Astrocyte (in vitro differentiated cells and primary cell): ENCODE measurements at regions not wholly inside any gene's neighbourhood (a gene's known extent, or its start where the extent isn't known, plus 50 kb on each side); places are given as distances from the start of the nearest gene placed in this dataset.

Experiments used
- DNase-seq: peaks from one replicate; pipeline ENCODE4 v3.0.0-alpha.2; 2010; ENCODE audit warnings: low read depth
- FAIRE-seq: peaks from 2 replicates; lab custom pipeline; 2011; peaks lifted over from hg19 to GRCh38; lab: Jason Lieb, UNC
- H2AFZ ChIP-seq: 2 replicates; pipeline ENCODE4 v1.6.0; 2012; ENCODE audit warnings: low read depth, low read length, inconsistent platforms
- H3K27ac ChIP-seq: 2 replicates; pipeline ENCODE4 v1.5.1; 2011; ENCODE audit warnings: low read depth, low read length, inconsistent platforms
- H3K27me3 ChIP-seq: 2 replicates; pipeline ENCODE4 v1.6.0; 2011; ENCODE audit warnings: low read length, inconsistent platforms; ENCODE audit not compliant: insufficient read depth
- H3K36me3 ChIP-seq: 2 replicates; pipeline ENCODE4 v1.5.1; 2011; ENCODE audit warnings: low read length, inconsistent platforms; ENCODE audit not compliant: insufficient read depth
- H3K4me1 ChIP-seq: 2 replicates; pipeline ENCODE4 v1.5.1; 2011; ENCODE audit warnings: low read length, inconsistent platforms; ENCODE audit not compliant: insufficient read depth
- H3K4me2 ChIP-seq: 2 replicates; pipeline ENCODE4 v1.6.0; 2012; ENCODE audit warnings: low read length, inconsistent platforms
- H3K4me3 ChIP-seq: 2 replicates; pipeline ENCODE4 v1.5.1; 2011; ENCODE audit warnings: low read depth, mild to moderate bottlenecking, low read length, inconsistent platforms; ENCODE audit not compliant: insufficient read depth
- H3K79me2 ChIP-seq: 2 replicates; pipeline ENCODE4 v1.6.0; 2012; ENCODE audit warnings: mild to moderate bottlenecking, low read length, inconsistent platforms; ENCODE audit not compliant: insufficient read depth
- H3K9ac ChIP-seq: 2 replicates; pipeline ENCODE4 v1.6.0; 2012; ENCODE audit warnings: mild to moderate bottlenecking, low read length, inconsistent platforms
- H3K9me3 ChIP-seq: 2 replicates; pipeline ENCODE4 v1.5.1; 2012; ENCODE audit warnings: low read depth, mild to moderate bottlenecking, low read length, inconsistent platforms; ENCODE audit not compliant: insufficient read depth
- H4K20me1 ChIP-seq: 2 replicates; pipeline ENCODE4 v1.6.0; 2012; ENCODE audit warnings: low read length, inconsistent platforms; ENCODE audit not compliant: insufficient read depth
- H3K27ac Mint-ChIP-seq: one replicate; pipeline ENCODE4 v1.8.0; 2021; ENCODE audit warnings: mild to moderate bottlenecking, mixed read lengths; ENCODE audit not compliant: unreplicated experiment
- H3K27me3 Mint-ChIP-seq: one replicate; pipeline ENCODE4 v1.8.0; 2021; ENCODE audit warnings: low read depth, mixed read lengths; ENCODE audit not compliant: unreplicated experiment
- H3K36me3 Mint-ChIP-seq: one replicate; pipeline ENCODE4 v1.8.0; 2021; ENCODE audit warnings: low read depth, mixed read lengths; ENCODE audit not compliant: unreplicated experiment
- H3K4me1 Mint-ChIP-seq: one replicate; pipeline ENCODE4 v1.8.0; 2021; ENCODE audit warnings: low read depth, mixed read lengths; ENCODE audit not compliant: unreplicated experiment
- H3K4me3 Mint-ChIP-seq: one replicate; pipeline ENCODE4 v1.8.0; 2021; ENCODE audit warnings: mild to moderate bottlenecking, moderate library complexity, mixed read lengths; ENCODE audit not compliant: unreplicated experiment
- H3K9me3 Mint-ChIP-seq: one replicate; pipeline ENCODE4 v1.8.0; 2021; ENCODE audit warnings: mild to moderate bottlenecking, mixed read lengths; ENCODE audit not compliant: unreplicated experiment
- EZH2 ChIP-seq: IDR thresholded peaks from 2 replicates; pipeline ENCODE4 v1.6.1; 2012; ENCODE audit warnings: mild to moderate bottlenecking, low read length, inconsistent platforms; ENCODE audit not compliant: insufficient read depth
- TF ChIP-seq, protein P1 (sequence below): IDR thresholded peaks from 2 replicates; pipeline ENCODE4 v1.5.1; 2011; ENCODE audit warnings: low read depth, mild to moderate bottlenecking, inconsistent platforms, low read length, moderate library complexity; ENCODE audit not compliant: insufficient read depth

- H3K27ac Mint-ChIP-seq, result no peak overlapping the region
These were observed 129.2 kb downstream of the ZIC5 start for GRCh38 chr13:99842405-99842804.

DNA sequence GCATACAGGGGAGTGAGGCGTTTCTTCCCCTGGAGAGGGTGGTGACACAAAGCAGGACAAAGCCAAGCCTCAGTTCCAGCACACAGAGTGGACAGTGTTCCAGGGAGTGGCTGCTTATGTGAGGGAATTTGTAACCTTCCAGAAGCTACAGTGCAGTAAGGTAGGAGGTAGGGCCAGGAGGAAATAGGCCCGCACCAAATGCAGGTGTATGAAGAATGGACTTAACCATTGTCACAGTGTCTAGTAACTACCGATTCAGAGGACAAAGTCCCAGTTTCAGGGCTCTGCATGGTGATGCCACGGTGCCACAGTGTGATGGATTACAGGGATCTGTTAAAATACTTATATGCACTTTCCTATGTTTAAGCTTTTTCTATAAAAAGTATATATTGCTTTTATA, 135.3 kb downstream of the ZIC5 start:
- FAIRE-seq (no peak), DNase-seq (no peak)
- no peaks in the 10 kb centered on the region for H3K27me3 ChIP-seq
- no peak overlapping the region for H3K27ac Mint-ChIP-seq
- TF ChIP-seq, protein P1, sequence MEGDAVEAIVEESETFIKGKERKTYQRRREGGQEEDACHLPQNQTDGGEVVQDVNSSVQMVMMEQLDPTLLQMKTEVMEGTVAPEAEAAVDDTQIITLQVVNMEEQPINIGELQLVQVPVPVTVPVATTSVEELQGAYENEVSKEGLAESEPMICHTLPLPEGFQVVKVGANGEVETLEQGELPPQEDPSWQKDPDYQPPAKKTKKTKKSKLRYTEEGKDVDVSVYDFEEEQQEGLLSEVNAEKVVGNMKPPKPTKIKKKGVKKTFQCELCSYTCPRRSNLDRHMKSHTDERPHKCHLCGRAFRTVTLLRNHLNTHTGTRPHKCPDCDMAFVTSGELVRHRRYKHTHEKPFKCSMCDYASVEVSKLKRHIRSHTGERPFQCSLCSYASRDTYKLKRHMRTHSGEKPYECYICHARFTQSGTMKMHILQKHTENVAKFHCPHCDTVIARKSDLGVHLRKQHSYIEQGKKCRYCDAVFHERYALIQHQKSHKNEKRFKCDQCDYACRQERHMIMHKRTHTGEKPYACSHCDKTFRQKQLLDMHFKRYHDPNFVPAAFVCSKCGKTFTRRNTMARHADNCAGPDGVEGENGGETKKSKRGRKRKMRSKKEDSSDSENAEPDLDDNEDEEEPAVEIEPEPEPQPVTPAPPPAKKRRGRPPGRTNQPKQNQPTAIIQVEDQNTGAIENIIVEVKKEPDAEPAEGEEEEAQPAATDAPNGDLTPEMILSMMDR, result no peak
- TF ChIP-seq EZH2, result no peak
- H3K9me3 Mint-ChIP-seq, result no peaks in the 10 kb centered on the region
- no peaks in the 10 kb centered on the region for H3K9me3 ChIP-seq
- no peak overlapping the region for H3K27ac ChIP-seq
- peaks cover 7% of the 10 kb centered on the region for H3K4me1 Mint-ChIP-seq
- H3K79me2 ChIP-seq, result no peaks in the 10 kb centered on the region
- H3K36me3 Mint-ChIP-seq, result no peaks in the 10 kb centered on the region
- no peak overlapping the region for H2AFZ ChIP-seq
- H3K27me3 Mint-ChIP-seq, result peaks cover 6% of the 10 kb centered on the region
- no peaks in the 10 kb centered on the region for H3K4me1 ChIP-seq
- no peak overlapping the region for H3K4me3 ChIP-seq
- H3K36me3 ChIP-seq, result no peaks in the 10 kb centered on the region
- no peak overlapping the region for H3K9ac ChIP-seq
- H3K4me2 ChIP-seq, result no peak overlapping the region
- H3K4me3 Mint-ChIP-seq, result no peak overlapping the region
- no peaks in the 10 kb centered on the region for H4K20me1 ChIP-seq

More at GRCh38 chr13:99842405-99842804, 129.2 kb downstream of the ZIC5 start:
- DNase-seq, result no peak
- H3K27ac ChIP-seq, result no peak overlapping the region
- no peak overlapping the region for H3K9ac ChIP-seq
- no peak overlapping the region for H3K4me3 ChIP-seq
- H3K36me3 ChIP-seq, result no peaks in the 10 kb centered on the region
- no peaks in the 10 kb centered on the region for H3K4me1 Mint-ChIP-seq
- no peak overlapping the region for H2AFZ ChIP-seq
- H3K79me2 ChIP-seq, result no peaks in the 10 kb centered on the region
- FAIRE-seq, result no peak
- peaks cover 3% of the 10 kb centered on the region for H3K9me3 Mint-ChIP-seq
- TF ChIP-seq EZH2, result no peak
- TF ChIP-seq, protein P1, result no peak
- no peaks in the 10 kb centered on the region for H4K20me1 ChIP-seq
- H3K27me3 Mint-ChIP-seq, result peaks cover 11% of the 10 kb centered on the region
- H3K4me2 ChIP-seq, result no peak overlapping the region
- H3K4me3 Mint-ChIP-seq, result no peak overlapping the region
- no peaks in the 10 kb centered on the region for H3K4me1 ChIP-seq
- peaks cover 7% of the 10 kb centered on the region for H3K27me3 ChIP-seq
- no peaks in the 10 kb centered on the region for H3K9me3 ChIP-seq
- no peaks in the 10 kb centered on the region for H3K36me3 Mint-ChIP-seq

DNA sequence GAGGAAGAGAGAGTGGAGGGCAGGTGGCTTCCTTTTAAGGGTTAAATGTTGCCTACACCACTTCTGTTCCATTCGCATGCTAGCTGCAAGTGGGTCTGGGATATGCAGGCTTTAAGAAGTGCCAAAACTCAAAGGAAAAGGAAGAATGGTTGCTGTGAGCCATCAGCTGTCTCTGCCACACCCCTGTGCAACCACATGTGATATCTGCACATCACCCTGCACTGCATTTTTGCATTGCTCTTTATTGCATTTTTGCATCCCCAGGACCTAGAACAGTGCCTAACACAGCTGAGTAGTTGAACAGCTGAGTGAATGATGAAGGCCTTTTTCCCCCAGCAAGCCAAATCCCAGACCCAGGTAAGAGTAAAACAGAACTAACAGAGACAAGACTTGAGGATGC, 136.1 kb downstream of the ZIC5 start:
- Histone ChIP-seq H3K9ac (no peak overlapping the region), H2AFZ (no peak overlapping the region), H3K27me3 (no peaks in the 10 kb centered on the region), H3K79me2 (no peaks in the 10 kb centered on the region), H3K9me3 (no peaks in the 10 kb centered on the region), H3K4me3 (no peak overlapping the region), H3K4me2 (no peak overlapping the region), H4K20me1 (no peaks in the 10 kb centered on the region), H3K27ac (no peak overlapping the region), H3K4me1 (no peaks in the 10 kb centered on the region), H3K36me3 (no peaks in the 10 kb centered on the region)
- FAIRE-seq (no peak), DNase-seq (no peak)
- peaks cover 11% of the 10 kb centered on the region for H3K27me3 Mint-ChIP-seq
- H3K36me3 Mint-ChIP-seq, result no peaks in the 10 kb centered on the region
- no peaks in the 10 kb centered on the region for H3K9me3 Mint-ChIP-seq
- H3K4me1 Mint-ChIP-seq, result peaks cover 7% of the 10 kb centered on the region
- H3K27ac Mint-ChIP-seq, result no peak overlapping the region
- TF ChIP-seq EZH2, result no peak
- TF ChIP-seq, protein P1, result no peak
- H3K4me3 Mint-ChIP-seq, result no peak overlapping the region
